SK-N-SH (cell line): ENCODE measurements at regions not wholly inside any gene's neighbourhood (a gene's known extent, or its start where the extent isn't known, plus 50 kb on each side); places are given as distances from the start of the nearest gene placed in this dataset.

Source experiments
- CTCF ChIA-PET: fragments of 300-600, 350-600 bp; formaldehyde crosslinking; extraction: SDS; loops from one replicate; lab custom pipeline; 2021; lab: Yijun Ruan, JAX
- POLR2A ChIA-PET: fragments of 350-600 bp; sonication (Branson Sonifier 250); formaldehyde crosslinking; extraction: SDS; loops from one replicate; lab custom pipeline; 2020; ENCODE audit warnings: antibody characterized with exemption, inconsistent platforms; lab: Yijun Ruan, JAX
- DNase-seq: peaks from one replicate; pipeline ENCODE4 v3.0.0; 2012
- H2AFZ ChIP-seq: fragments of 200-600 bp; sonication (generic); 2 replicates; pipeline ENCODE4 v1.8.1; 2016; ENCODE audit warnings: antibody characterized with exemption, mild to moderate bottlenecking, low read depth
- H3F3A ChIP-seq: fragments of 200-600 bp; sonication (generic); replicated peaks from 2 replicates; pipeline ENCODE3; 2016; ENCODE audit warnings: antibody characterized with exemption, mild to moderate bottlenecking; ENCODE audit not compliant: insufficient read depth
- H3K27ac ChIP-seq, 2 experiments: fragments of 200-500 bp in 1 of 2; fragments of 200-600 bp in 1 of 2; sonication (Bioruptor generic) in 1 of 2; sonication (generic), shearing (Covaris generic) in 1 of 2; 2 replicates each; pipeline versions ENCODE4 v1.5.1 to v1.6.1; 2014 to 2016; ENCODE audit warnings: low read depth in 2 of 2, inconsistent platforms in 1 of 2, low read length in 1 of 2, mild to moderate bottlenecking in 1 of 2, mixed read lengths in 1 of 2
- H3K27me3 ChIP-seq: fragments of 200-600 bp; sonication (generic), shearing (Covaris generic); 2 replicates; pipeline ENCODE4 v1.6.1; 2016; ENCODE audit warnings: mixed run types; ENCODE audit not compliant: insufficient read depth
- H3K36me3 ChIP-seq, 2 experiments: fragments of 200-500 bp in 1 of 2; fragments of 200-600 bp in 1 of 2; sonication (Bioruptor generic) in 1 of 2; sonication (generic) in 1 of 2; replicated peaks in 1 of 2; 2 replicates each; pipeline versions ENCODE3 to v1.5.1; 2014 to 2016; ENCODE audit warnings: low read length in 1 of 2, mild to moderate bottlenecking in 1 of 2; ENCODE audit not compliant: insufficient read depth in 2 of 2, control insufficient read depth in 1 of 2
- H3K4me1 ChIP-seq, 2 experiments: fragments of 200-500 bp in 1 of 2; fragments of 200-600 bp in 1 of 2; sonication (Bioruptor generic) in 1 of 2; sonication (generic), shearing (Covaris generic) in 1 of 2; 2 replicates each; pipeline versions ENCODE4 v1.5.1 to v1.6.1; 2014 to 2016; ENCODE audit warnings: low read depth in 1 of 2, low read length in 1 of 2, mixed run types in 1 of 2; ENCODE audit not compliant: insufficient read depth in 2 of 2, control insufficient read depth in 1 of 2
- H3K4me2 ChIP-seq: fragments of 200-600 bp; sonication (generic), shearing (Covaris generic); 2 replicates; pipeline ENCODE4 v1.6.1; 2017; ENCODE audit warnings: mixed run types
- H3K4me3 ChIP-seq, 2 experiments: fragments of 200-500 bp in 1 of 2; fragments of 200-600 bp in 1 of 2; sonication (Bioruptor generic) in 1 of 2; sonication (generic), shearing (Covaris generic) in 1 of 2; 2 replicates each; pipeline versions ENCODE4 v1.5.1 to v1.8.1; 2014 to 2016; ENCODE audit warnings: low read depth in 2 of 2, inconsistent platforms in 1 of 2, low read length in 1 of 2, mild to moderate bottlenecking in 1 of 2, mixed read lengths in 1 of 2, moderate library complexity in 1 of 2
- H3K79me2 ChIP-seq: fragments of 200-600 bp; sonication (generic); 2 replicates; pipeline ENCODE4 v1.8.1; 2017; ENCODE audit warnings: mild to moderate bottlenecking; ENCODE audit not compliant: insufficient read depth
- H3K9ac ChIP-seq: fragments of 200-600 bp; sonication (generic); 2 replicates; pipeline ENCODE4 v1.6.1; 2017; ENCODE audit warnings: mixed run types
- H3K9me2 ChIP-seq: fragments of 200-600 bp; sonication (generic); 2 replicates; pipeline ENCODE4 v1.6.1; 2017; ENCODE audit warnings: mixed run types
- H3K9me3 ChIP-seq: fragments of 200-600 bp; sonication (generic); 2 replicates; pipeline ENCODE4 v1.6.1; 2017; ENCODE audit warnings: mixed run types, mild to moderate bottlenecking, moderate library complexity
- H4K20me1 ChIP-seq: fragments of 200-600 bp; sonication (generic); 2 replicates; pipeline ENCODE4 v1.6.1; 2017; ENCODE audit warnings: mild to moderate bottlenecking, mixed run types; ENCODE audit not compliant: insufficient read depth
- CHD2 ChIP-seq: fragments of 150-350 bp; IDR thresholded peaks from 2 replicates; pipeline ENCODE4 v1.6.1; 2018; ENCODE audit warnings: low read length; ENCODE audit not compliant: partially characterized antibody
- FOXM1 ChIP-seq: IDR thresholded peaks from 2 replicates; pipeline ENCODE4 v1.4.0; 2012; ENCODE audit warnings: low read depth, mild to moderate bottlenecking
- GABPA ChIP-seq: IDR thresholded peaks from 2 replicates; pipeline ENCODE4 v1.4.0; 2012; ENCODE audit warnings: low read depth, mild to moderate bottlenecking
- GATA2 ChIP-seq: sonication (generic); formaldehyde crosslinking; IDR thresholded peaks from 2 replicates; pipeline ENCODE4 v1.5.0; 2020; ENCODE audit warnings: mild to moderate bottlenecking, missing genetic modification reagents
- JUND ChIP-seq: IDR thresholded peaks from 2 replicates; pipeline ENCODE4 v1.4.0; 2012
- MAX ChIP-seq: IDR thresholded peaks from 2 replicates; pipeline ENCODE4 v1.4.0; 2012; ENCODE audit warnings: low read depth
- MXI1 ChIP-seq: IDR thresholded peaks from 2 replicates; pipeline ENCODE4 v1.6.1; 2012; ENCODE audit warnings: mild to moderate bottlenecking, low read depth, low read length, improper control_type of control experiment
- NFIC ChIP-seq: IDR thresholded peaks from 2 replicates; pipeline ENCODE4 v1.4.0; 2012; ENCODE audit warnings: borderline replicate concordance
- RAD21 ChIP-seq: IDR thresholded peaks from 2 replicates; pipeline ENCODE4 v1.6.1; 2012; ENCODE audit warnings: mild to moderate bottlenecking, low read length
- RCOR1 ChIP-seq: fragments of 150-350 bp; IDR thresholded peaks from 2 replicates; pipeline ENCODE4 v1.6.1; 2017; ENCODE audit warnings: antibody characterized with exemption, low read length
- REST ChIP-seq: IDR thresholded peaks from 2 replicates; pipeline ENCODE4 v1.6.1; 2012; ENCODE audit warnings: mild to moderate bottlenecking, low read depth, low read length, moderate library complexity
- RXRA ChIP-seq: IDR thresholded peaks from 2 replicates; pipeline ENCODE4 v1.4.0; 2012; ENCODE audit warnings: low read depth, mild to moderate bottlenecking, borderline replicate concordance
- SIN3A ChIP-seq: IDR thresholded peaks from 2 replicates; pipeline ENCODE4 v1.6.1; 2012; ENCODE audit warnings: low read depth, mild to moderate bottlenecking, low read length, moderate library complexity, borderline replicate concordance
- TEAD4 ChIP-seq: IDR thresholded peaks from 2 replicates; pipeline ENCODE4 v1.4.0; 2012; ENCODE audit warnings: mild to moderate bottlenecking, borderline replicate concordance; ENCODE audit not compliant: insufficient read depth
- WGBS: methylation state at CpG from one replicate; pipeline ENCODE4 v1.1.6; 2017; ENCODE audit warnings: low lambda C conversion rate; 5-methylcytosine and 5-hydroxymethylcytosine counted together
- TF ChIP-seq, protein P1 (sequence below): IDR thresholded peaks from 2 replicates; pipeline ENCODE4 v1.4.0; 2012; ENCODE audit warnings: low read depth, borderline replicate concordance
- TF ChIP-seq, protein P2 (sequence below): IDR thresholded peaks from 2 replicates; pipeline ENCODE4 v1.4.0; 2012; ENCODE audit warnings: low read depth, borderline replicate concordance
- TF ChIP-seq, protein P3 (sequence below): IDR thresholded peaks from 2 replicates; pipeline ENCODE4; 2012

DNA sequence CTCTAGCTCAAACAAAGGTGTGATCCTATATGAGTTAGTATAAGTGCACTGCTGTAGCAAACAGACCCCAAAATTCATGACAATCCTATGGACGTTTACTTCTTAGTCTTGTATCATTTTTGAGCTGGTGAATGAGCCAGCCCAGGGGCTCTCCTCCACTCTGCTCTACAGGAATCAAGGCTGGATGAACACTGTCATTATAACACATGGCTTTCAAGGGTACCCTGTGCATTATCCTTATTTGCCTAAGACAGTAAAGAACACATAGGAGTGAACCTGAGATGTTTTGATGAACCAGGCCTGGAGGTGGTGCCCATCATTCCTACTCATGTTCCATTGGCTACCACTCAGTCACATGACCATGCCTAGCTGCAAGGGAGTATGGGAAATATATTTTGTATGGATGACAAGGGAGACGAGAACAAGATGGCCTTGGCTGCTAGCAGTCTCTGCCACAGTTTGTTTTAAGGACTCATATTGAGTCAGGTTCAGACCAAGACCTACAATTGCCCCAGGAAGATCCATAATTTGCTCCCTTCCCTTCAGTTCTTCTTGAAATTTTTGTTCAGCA lies 107.4 kb upstream of the HES1 start:
- H3K9ac ChIP-seq = no peak overlapping the region
- peaks cover 0 to 13% of the 10 kb centered on the region in 2 experiments; a peak in 1 of 4 replicates for H3K4me1 ChIP-seq
- H3K4me3 ChIP-seq = no peak overlapping the region
- H3K4me2 ChIP-seq = no peak overlapping the region
- 46% methylated on average over 2 of the region's 2 CpGs for WGBS
- H3K36me3 ChIP-seq = no peaks in the 10 kb centered on the region
- H3K27ac ChIP-seq = no peak overlapping the region
- DNase-seq = no peak
- H3K27me3 ChIP-seq = peaks cover 5% of the 10 kb centered on the region
- POLR2A ChIA-PET = no interaction called here
- H3K79me2 ChIP-seq = no peaks in the 10 kb centered on the region
- H3K9me3 ChIP-seq = no peaks in the 10 kb centered on the region
- no peak overlapping the region for H2AFZ ChIP-seq
- no peaks in the 10 kb centered on the region for H3K9me2 ChIP-seq
- H4K20me1 ChIP-seq = no peaks in the 10 kb centered on the region
- no peaks in the 10 kb centered on the region for H3F3A ChIP-seq
- CTCF ChIA-PET = interaction anchor here (1.7 kb wide), 1 partner anchor 16 kb away, joined by 5 read pairs; no protein-coding TSS in a partner anchor
- TF ChIP-seq, protein P1, sequence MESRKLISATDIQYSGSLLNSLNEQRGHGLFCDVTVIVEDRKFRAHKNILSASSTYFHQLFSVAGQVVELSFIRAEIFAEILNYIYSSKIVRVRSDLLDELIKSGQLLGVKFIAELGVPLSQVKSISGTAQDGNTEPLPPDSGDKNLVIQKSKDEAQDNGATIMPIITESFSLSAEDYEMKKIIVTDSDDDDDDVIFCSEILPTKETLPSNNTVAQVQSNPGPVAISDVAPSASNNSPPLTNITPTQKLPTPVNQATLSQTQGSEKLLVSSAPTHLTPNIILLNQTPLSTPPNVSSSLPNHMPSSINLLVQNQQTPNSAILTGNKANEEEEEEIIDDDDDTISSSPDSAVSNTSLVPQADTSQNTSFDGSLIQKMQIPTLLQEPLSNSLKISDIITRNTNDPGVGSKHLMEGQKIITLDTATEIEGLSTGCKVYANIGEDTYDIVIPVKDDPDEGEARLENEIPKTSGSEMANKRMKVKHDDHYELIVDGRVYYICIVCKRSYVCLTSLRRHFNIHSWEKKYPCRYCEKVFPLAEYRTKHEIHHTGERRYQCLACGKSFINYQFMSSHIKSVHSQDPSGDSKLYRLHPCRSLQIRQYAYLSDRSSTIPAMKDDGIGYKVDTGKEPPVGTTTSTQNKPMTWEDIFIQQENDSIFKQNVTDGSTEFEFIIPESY = no peak
- TF ChIP-seq, protein P2, sequence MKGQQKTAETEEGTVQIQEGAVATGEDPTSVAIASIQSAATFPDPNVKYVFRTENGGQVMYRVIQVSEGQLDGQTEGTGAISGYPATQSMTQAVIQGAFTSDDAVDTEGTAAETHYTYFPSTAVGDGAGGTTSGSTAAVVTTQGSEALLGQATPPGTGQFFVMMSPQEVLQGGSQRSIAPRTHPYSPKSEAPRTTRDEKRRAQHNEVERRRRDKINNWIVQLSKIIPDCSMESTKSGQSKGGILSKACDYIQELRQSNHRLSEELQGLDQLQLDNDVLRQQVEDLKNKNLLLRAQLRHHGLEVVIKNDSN = no peak
- TF ChIP-seq NFIC = no peak
- no peak for TF ChIP-seq MAX
- TF ChIP-seq, protein P3, sequence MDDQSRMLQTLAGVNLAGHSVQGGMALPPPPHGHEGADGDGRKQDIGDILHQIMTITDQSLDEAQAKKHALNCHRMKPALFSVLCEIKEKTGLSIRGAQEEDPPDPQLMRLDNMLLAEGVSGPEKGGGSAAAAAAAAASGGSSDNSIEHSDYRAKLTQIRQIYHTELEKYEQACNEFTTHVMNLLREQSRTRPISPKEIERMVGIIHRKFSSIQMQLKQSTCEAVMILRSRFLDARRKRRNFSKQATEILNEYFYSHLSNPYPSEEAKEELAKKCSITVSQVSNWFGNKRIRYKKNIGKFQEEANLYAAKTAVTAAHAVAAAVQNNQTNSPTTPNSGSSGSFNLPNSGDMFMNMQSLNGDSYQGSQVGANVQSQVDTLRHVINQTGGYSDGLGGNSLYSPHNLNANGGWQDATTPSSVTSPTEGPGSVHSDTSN = no peak
- no peak for TF ChIP-seq RAD21
- TF ChIP-seq SIN3A = no peak
- no peak for TF ChIP-seq FOXM1
- TF ChIP-seq JUND = no peak
- TF ChIP-seq, all 33 proteins: peak for 0

DNA sequence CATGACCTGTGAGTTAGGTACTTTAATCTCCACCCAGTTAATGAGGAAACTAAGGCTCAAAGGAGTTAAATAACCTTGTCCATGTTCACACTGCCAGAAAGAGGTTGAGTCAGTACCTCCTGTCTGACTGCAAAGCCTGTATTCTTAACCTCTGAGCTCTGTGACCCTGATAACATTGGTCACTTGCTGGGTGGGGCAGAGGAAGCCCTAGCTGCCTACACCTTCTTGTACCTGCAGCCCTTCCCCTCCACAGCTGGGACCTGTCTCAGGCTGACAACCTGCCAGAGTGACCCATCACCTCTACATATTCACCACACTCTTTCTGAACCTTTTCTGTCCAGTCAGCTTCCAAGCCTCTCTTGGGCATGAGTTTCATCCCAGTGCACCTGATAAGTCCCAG lies 106.1 kb upstream of the HES1 start:
- DNase-seq = no peak
- H3K4me1 ChIP-seq = peaks cover 0 to 4% of the 10 kb centered on the region in 2 experiments; a peak in 1 of 4 replicates
- H3K9ac ChIP-seq = no peak overlapping the region
- no peak overlapping the region for H3K4me3 ChIP-seq
- no peak overlapping the region for H2AFZ ChIP-seq
- no peaks in the 10 kb centered on the region; the same call in 1 of the 2 replicates for H3K27me3 ChIP-seq
- TF ChIP-seq REST (no peak), CHD2 (no peak), SIN3A (no peak), GATA2 (CRISPR knock-in tag) (no peak), RXRA (no peak), TEAD4 (no peak), RCOR1 (no peak), MXI1 (no peak), GABPA (no peak), FOXM1 (no peak)
- TF ChIP-seq, protein P3 = no peak
- ChIA-PET CTCF (interaction anchor here (1.7 kb wide), 1 partner anchor 15 kb away, joined by 5 read pairs; no protein-coding TSS in a partner anchor), POLR2A (no interaction called here)
- H4K20me1 ChIP-seq = no peaks in the 10 kb centered on the region
- no peak overlapping the region for H3K27ac ChIP-seq
- H3F3A ChIP-seq = no peaks in the 10 kb centered on the region
- H3K9me3 ChIP-seq = no peaks in the 10 kb centered on the region
- H3K79me2 ChIP-seq = no peaks in the 10 kb centered on the region
- H3K9me2 ChIP-seq = no peaks in the 10 kb centered on the region
- H3K36me3 ChIP-seq = no peaks in the 10 kb centered on the region
- H3K4me2 ChIP-seq = no peak overlapping the region
